ENCODE measurements at regions not wholly inside any gene's neighbourhood (a gene's known extent, or its start where the extent isn't known, plus 50 kb on each side); places are given as distances from the start of the nearest gene placed in this dataset.

DNA sequence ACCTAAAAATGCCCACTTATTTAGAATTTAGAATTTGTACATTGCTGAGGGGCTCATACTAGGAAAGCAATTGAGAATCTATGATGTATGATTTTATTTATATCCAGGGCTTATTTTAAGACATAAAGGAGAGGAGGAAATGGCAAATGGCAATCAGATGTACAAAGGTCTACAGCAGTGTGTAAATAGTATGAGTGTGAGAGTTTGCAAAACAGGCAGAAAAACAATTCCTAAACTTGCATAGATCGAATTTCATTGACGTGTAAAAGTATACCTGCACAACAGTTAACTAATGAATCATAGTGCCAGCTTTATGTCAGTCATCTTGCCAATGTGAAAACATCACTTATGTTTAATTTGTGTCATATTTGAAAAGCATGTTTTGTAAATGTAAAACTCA lies 718.7 kb upstream of the GCFC2 start:
- H3K27me3 ChIP-seq (ENCODE audit: low read length): peaks cover 4% of the 10 kb centered on the region; the same call in 1 of the 2 replicates
- H4K20me1 ChIP-seq (ENCODE audit: low read length): no peaks in the 10 kb centered on the region
- no peaks in the 10 kb centered on the region for H3K9me3 ChIP-seq (ENCODE audit: low read length)
- H3K4me1 ChIP-seq (ENCODE audit: insufficient read depth, low read length): no peaks in the 10 kb centered on the region
- H2AFZ ChIP-seq (ENCODE audit: low read length): no peak overlapping the region
- TF ChIP-seq EZH2phosphoT487 (IDR thresholded peaks at IDR 0.05; ENCODE audit: borderline replicate concordance, low read length) (no peak), EZH2 (IDR thresholded peaks at IDR 0.05; ENCODE audit: low read length, unreplicated experiment) (no peak)
- TF ChIP-seq, protein P1, sequence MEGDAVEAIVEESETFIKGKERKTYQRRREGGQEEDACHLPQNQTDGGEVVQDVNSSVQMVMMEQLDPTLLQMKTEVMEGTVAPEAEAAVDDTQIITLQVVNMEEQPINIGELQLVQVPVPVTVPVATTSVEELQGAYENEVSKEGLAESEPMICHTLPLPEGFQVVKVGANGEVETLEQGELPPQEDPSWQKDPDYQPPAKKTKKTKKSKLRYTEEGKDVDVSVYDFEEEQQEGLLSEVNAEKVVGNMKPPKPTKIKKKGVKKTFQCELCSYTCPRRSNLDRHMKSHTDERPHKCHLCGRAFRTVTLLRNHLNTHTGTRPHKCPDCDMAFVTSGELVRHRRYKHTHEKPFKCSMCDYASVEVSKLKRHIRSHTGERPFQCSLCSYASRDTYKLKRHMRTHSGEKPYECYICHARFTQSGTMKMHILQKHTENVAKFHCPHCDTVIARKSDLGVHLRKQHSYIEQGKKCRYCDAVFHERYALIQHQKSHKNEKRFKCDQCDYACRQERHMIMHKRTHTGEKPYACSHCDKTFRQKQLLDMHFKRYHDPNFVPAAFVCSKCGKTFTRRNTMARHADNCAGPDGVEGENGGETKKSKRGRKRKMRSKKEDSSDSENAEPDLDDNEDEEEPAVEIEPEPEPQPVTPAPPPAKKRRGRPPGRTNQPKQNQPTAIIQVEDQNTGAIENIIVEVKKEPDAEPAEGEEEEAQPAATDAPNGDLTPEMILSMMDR (conservative IDR thresholded peaks at IDR 0.05; ENCODE audit: low read depth, low read length): no peak
- no TSS peak for BruUV-seq (replicated peaks)
- no peak overlapping the region for H3K4me3 ChIP-seq (ENCODE audit: low read length)
- no peak overlapping the region for H3K27ac ChIP-seq (ENCODE audit: low read length)
- no peaks in the 10 kb centered on the region for H3K36me3 ChIP-seq (ENCODE audit: low read depth, low read length)
- no peak overlapping the region for H3K9ac ChIP-seq (ENCODE audit: low read length)
- H3K9me2 ChIP-seq (replicated peaks; ENCODE audit: low read length): no peaks in the 10 kb centered on the region
- H3K79me2 ChIP-seq (ENCODE audit: low read length): no peaks in the 10 kb centered on the region
- intact Hi-C loops (cut with micrococcal nuclease): no loop called here
- no peak overlapping the region for H3K4me2 ChIP-seq (ENCODE audit: low read length)
- DNase-seq (no peak), ATAC-seq (no peak)
- ChIA-PET CTCF (no interaction called here), POLR2A (ENCODE audit: unreplicated experiment) (no interaction called here)
- no peaks in the 10 kb centered on the region for H3F3A ChIP-seq (ENCODE audit: low read length, unreplicated experiment)

DNA sequence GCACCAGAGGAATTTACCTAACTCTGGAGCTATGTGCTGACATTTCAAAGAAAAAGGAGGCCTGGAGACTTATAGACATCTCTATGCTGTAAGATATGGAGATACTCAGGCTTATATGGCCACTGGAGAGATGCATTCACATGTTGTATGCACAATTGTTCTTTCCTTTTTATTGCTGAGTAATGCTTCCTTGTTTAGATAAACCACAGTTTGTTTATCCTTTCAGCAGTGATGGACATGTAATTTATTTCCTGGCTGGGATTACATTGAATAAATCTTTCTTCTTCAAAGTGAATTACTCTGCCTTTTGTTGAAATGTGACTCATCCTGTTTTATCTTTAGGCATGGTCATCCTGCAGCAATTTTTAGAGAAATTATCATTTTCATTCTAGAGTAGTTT lies 716.7 kb upstream of the GCFC2 start:
- no peak for DNase-seq
- H3K4me3 ChIP-seq (ENCODE audit: low read length): no peak overlapping the region
- POLR2A ChIA-PET (ENCODE audit: unreplicated experiment): no interaction called here
- H3F3A ChIP-seq (ENCODE audit: low read length, unreplicated experiment): no peaks in the 10 kb centered on the region
- no peaks in the 10 kb centered on the region for H4K20me1 ChIP-seq (ENCODE audit: low read length)
- CTCF ChIA-PET: no interaction called here
- H3K9me3 ChIP-seq (ENCODE audit: low read length): no peaks in the 10 kb centered on the region
- H3K36me3 ChIP-seq (ENCODE audit: low read depth, low read length): no peaks in the 10 kb centered on the region
- ATAC-seq: no peak
- intact Hi-C loops (cut with micrococcal nuclease): no loop called here
- no TSS peak for BruUV-seq (replicated peaks)
- no peak overlapping the region for H3K9ac ChIP-seq (ENCODE audit: low read length)
- TF ChIP-seq, protein P1 (conservative IDR thresholded peaks at IDR 0.05; ENCODE audit: low read depth, low read length): no peak
- TF ChIP-seq EZH2phosphoT487 (IDR thresholded peaks at IDR 0.05; ENCODE audit: borderline replicate concordance, low read length) (no peak), EZH2 (IDR thresholded peaks at IDR 0.05; ENCODE audit: low read length, unreplicated experiment) (no peak)
- no peaks in the 10 kb centered on the region for H3K79me2 ChIP-seq (ENCODE audit: low read length)
- H3K27ac ChIP-seq (ENCODE audit: low read length): no peak overlapping the region
- peaks cover 4% of the 10 kb centered on the region; the same call in 1 of the 2 replicates for H3K27me3 ChIP-seq (ENCODE audit: low read length)
- no peak overlapping the region for H2AFZ ChIP-seq (ENCODE audit: low read length)
- H3K9me2 ChIP-seq (replicated peaks; ENCODE audit: low read length): no peaks in the 10 kb centered on the region
- no peaks in the 10 kb centered on the region for H3K4me1 ChIP-seq (ENCODE audit: insufficient read depth, low read length)
- H3K4me2 ChIP-seq (ENCODE audit: low read length): no peak overlapping the region

DNA sequence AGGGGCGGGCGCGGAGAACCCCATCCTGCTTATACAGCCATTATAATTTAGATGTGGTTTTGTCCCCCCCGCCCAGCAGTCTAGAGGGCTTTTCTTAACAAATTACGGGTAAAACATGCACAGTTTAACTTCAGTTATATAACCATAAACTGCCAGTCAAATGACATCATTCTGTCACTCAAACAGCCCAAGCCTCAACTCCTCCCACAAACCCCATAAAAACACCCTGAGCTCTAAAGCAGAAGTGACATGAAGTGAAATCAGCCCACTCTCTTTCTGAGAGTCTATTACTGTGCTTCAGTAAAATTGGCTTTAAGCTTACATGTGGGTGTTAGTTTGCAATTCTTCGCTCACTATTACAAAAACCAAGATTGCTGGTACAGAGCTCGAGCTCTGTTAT lies 705.1 kb upstream of the GCFC2 start:
- Histone ChIP-seq H3K4me2 (ENCODE audit: low read length) (no peak overlapping the region), H3K9me2 (replicated peaks; ENCODE audit: low read length) (no peaks in the 10 kb centered on the region), H3K9me3 (ENCODE audit: low read length) (no peaks in the 10 kb centered on the region), H3K9ac (ENCODE audit: low read length) (no peak overlapping the region), H3F3A (ENCODE audit: low read length, unreplicated experiment) (no peaks in the 10 kb centered on the region), H3K79me2 (ENCODE audit: low read length) (no peaks in the 10 kb centered on the region), H3K4me1 (ENCODE audit: insufficient read depth, low read length) (no peaks in the 10 kb centered on the region), H3K4me3 (ENCODE audit: low read length) (no peak overlapping the region), H3K27ac (ENCODE audit: low read length) (no peak overlapping the region), H3K36me3 (ENCODE audit: low read depth, low read length) (no peaks in the 10 kb centered on the region), H4K20me1 (ENCODE audit: low read length) (no peaks in the 10 kb centered on the region), H3K27me3 (ENCODE audit: low read length) (no peaks in the 10 kb centered on the region), H2AFZ (ENCODE audit: low read length) (no peak overlapping the region)
- intact Hi-C loops (cut with micrococcal nuclease): no loop called here
- ChIA-PET CTCF (no interaction called here), POLR2A (ENCODE audit: unreplicated experiment) (no interaction called here)
- DNase-seq: no peak
- no peak for ATAC-seq
- TF ChIP-seq EZH2 (IDR thresholded peaks at IDR 0.05; ENCODE audit: low read length, unreplicated experiment): no peak
- TF ChIP-seq, protein P1 (conservative IDR thresholded peaks at IDR 0.05; ENCODE audit: low read depth, low read length): no peak
- no peak for TF ChIP-seq EZH2phosphoT487 (IDR thresholded peaks at IDR 0.05; ENCODE audit: borderline replicate concordance, low read length)
- BruUV-seq (replicated peaks): no TSS peak
